ENCODE measurements at regions not wholly inside any gene's neighbourhood (a gene's known extent, or its start where the extent isn't known, plus 50 kb on each side); places are given as distances from the start of the nearest gene placed in this dataset.

DNA sequence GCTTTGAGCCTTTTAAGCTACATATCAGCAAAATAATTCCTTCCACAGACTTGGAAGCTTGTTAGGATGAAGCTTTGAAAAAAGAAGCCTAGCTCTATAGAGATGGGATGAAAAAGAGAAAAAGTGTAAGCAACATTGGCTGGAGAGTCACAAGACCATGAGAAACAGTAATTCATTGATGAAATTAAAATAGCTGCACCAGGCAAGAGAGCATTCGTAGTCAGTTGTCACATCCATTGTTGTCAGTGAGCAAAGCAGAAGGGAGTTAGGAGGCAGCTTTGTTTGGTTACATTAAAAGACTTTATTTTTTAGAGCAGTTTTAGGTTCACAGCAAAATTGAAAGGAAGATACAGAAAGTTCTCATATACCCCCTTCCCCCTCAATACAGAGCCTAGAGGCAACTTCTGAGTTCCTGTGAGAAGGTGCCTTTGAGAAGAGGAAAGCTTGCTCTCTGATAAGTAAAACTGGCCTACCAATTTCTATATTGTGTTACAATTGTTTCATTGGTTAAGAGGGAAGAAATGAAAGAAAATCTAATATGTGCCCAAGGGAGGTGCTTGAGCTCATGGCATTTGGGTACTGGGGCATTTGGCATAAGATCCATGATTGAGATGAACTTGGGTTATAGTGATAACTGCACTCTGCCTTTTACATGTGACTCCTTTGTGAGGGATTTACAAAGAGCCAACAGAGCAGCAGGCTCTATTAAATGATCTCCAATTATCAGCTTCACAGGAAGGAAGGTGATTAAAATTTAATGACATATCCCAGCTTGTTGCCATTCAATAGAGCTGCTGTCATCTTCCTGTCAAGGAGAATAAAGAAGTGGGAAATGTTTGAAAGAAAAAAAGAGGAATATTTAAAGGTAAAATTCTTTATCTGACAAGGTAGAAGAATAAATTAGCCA lies 361.3 kb upstream of the TMTC1 start:
- DNase-seq, result no peak

DNA sequence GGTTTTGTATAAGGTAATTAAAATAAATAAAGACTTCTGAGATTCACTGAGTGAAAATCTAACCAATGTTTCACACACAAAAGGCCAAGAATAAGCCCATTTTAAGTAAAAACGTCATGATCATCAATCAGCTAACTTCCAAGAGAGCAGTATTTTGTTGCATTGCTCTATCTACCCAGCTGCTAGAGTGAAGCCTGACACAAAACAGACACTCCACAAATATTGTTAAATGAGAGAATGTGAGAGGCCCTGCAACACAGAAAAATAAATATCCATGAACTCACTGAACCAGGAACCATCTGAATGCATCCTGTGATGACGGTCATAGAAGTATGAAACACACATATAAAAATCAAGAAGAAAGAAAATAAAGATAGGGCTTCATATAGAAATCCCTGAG lies 358.6 kb upstream of the TMTC1 start:
- DNase-seq, result no peak

DNA sequence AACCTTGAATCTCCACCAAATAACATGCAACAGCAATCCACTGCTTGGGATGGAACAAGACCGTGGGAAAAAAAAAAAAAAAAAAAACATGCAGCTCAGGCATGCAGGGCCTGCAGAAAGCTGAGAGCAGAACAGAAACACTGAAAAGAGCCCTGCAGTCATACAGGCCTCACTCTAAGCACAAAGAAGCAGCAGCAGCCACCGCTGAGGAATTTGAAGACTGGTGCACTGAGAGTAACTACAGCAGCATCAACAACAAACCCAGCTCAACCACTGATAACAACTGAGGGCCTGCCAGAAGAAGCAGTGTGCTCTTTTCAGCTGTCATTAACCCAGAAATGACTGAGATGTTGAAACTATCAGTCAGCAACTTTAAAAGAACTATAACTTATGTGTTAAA lies 354.7 kb upstream of the TMTC1 start:
- DNase-seq, result no peak

DNA sequence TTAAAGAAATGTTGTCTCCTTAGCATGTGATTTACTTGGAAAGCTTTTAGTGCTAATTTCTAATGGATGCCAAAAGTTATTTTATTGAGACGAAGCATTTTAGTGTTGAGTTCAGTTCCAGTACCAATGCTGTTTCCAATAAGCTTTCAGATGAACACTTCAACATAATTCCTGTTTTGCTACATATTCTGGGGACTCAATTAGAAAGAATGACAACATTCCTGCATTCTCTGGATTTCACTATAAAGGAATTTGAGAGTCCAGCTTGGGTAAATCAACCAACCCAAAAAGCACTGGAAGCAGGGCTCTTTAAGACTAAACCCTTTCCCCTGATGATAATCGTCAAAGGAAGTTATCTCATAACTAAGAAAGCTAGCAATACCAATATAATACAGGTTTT lies 353.0 kb upstream of the TMTC1 start:
- no peak for DNase-seq

DNA sequence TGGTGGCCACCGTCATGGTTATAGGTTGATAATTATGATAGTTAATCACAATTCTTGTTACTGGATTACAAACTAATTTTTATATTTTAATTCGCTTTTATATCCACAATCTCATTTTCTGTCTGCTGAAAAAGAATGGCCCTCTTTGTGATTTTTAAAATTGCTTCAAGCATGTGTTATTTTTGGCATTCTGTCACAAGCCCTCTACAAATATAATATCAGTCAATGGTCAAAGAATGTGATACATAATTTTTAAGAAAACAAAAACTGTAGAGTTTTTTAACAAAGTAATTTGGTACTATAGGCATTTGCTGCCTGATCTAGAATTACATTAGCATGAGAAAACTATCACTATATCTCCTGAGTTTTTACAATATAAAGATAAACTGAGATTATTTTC lies 352.0 kb upstream of the TMTC1 start:
- DNase-seq, result no peak

DNA sequence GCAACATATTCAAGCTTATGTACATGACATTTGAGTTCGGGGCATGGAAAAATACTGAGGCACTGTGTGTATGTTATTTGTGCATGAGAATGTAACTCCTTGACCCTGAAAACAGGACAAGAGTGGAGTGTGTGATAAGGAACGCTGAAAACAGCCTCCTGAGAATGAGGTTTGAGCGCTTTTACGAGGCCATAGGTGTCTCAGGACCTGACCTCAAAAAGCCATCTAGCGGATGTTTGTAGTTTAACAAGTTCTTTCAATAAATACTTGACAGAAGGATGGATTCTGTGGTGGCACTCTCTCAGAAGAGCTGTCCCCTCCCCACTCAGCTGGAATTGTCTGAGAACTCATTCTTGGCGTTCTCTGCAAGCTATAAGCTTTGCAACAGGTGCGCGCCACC lies 350.5 kb upstream of the TMTC1 start:
- no peak for DNase-seq

DNA sequence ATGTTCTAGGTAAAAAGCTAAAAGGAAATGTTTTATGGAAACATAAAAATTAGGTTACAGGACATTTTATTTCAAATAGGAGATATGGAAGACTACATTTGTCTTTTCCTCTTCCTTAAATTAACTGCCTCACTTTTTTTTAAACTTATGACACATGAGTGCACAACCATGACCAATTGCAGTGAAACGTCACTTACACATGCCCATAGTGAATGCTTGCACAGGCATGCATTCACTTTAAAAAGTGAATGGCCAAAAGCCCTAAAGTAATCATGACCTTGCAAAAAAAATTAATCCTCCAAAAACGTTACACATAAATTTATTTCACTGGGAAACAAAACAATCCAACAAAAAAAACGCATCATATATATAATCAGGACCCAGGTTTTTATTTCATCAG lies 343.2 kb upstream of the TMTC1 start:
- DNase-seq, result no peak

DNA sequence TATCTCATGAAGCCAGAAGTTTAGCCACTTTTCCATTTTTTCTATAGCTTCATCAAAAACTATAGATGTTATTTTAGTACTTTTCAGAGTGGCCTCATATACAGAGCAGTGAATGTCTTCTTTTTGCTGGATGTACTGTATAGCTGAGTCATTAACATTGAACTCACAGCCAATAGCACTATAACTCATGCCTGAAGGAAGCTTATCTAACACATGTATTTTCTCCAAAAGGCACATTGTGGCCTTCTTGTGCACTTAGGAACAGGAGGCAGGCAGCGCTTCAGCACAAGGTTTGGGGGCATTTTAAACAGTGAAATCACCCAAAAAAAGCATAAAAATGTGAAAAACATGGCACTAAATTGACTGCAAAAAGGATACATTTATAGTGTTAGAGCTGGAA lies 336.8 kb upstream of the TMTC1 start:
- no peak for DNase-seq

DNA sequence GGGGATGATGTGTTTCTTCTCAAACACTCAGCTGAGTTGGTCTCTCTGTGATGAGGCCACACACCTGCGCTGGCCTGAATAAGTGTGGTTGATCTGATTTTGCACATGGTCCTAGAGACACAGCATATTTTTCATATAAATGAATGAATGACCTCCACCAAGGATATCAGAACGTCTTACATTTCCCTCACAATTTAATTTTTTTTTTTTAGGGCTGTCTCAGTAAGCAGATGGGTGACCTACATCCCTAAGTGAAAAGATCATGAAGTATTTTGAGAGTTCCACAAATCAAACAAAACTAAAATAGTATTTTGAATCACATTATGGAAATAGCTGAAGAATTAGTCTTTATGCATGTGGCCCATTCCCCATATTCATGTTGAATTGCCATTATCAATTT lies 333.7 kb upstream of the TMTC1 start:
- DNase-seq, result no peak

DNA sequence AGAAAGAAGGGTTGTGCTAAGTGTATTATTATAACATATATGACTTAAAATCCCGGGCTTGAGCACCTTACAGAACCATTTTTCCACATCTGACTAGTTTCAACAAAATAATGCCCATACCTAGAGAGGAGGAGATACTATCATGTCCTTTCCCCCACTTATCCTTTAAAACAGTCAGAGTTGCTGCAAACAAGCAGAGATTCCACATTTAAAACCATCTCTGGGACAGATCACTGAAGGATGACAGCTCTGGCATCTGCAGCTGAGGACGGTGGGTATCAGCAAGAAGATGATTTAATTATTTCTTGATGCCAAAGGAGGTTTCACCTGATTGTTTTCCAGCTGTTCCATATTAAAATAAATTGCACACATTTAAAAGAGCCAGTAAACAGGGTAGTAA lies 328.0 kb upstream of the TMTC1 start:
- no peak for DNase-seq

DNA sequence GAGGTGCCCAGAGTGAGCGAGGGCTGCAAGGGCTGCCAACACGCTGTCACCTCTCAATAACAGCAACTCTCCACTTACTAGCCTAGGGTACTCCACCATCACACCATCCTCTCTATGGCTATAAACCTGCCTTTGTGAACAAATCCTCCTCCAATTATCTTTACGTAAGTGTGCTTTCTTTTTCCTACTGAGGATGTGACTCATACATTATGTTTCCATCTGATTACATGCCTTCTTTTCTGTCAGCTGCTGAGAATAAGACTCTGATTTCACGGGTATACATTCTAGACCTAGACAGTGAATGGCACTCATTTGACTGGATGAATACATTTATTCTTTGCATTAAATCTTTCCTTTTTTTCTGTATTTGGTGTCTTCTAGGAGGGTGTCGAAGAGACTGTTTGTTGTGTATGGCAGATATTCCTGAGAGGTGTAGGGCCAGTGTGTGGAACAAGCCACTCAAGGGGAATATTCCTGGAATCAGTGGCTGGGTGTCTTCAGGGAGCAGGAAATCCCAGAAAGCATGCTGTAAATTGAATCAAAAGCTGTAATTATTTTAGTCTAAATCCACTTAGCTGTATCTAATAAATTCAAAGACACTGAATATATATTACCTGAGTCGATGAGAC lies 327.3 kb upstream of the TMTC1 start:
- DNase-seq, result no peak

DNA sequence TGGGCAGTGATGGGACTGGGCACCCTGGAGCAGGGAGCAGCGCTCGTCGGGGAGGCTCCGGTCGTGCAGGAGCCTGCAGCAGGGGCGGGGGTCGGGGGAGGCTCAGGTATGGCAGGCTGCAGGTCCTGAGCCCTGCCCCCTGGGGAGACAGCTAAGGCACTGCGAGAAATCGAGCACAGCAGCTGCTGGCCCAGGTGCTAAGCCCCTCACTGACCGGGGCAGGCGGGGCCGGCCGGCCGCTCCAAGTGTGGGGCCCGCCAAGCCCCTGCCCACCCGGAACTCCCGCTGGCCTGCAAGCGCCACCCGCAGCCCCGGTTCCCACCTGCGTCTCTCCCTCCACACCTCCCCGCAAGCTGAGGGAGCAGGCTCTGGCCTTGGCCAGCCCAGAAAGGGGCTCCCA lies 326.8 kb upstream of the TMTC1 start:
- no peak for DNase-seq

DNA sequence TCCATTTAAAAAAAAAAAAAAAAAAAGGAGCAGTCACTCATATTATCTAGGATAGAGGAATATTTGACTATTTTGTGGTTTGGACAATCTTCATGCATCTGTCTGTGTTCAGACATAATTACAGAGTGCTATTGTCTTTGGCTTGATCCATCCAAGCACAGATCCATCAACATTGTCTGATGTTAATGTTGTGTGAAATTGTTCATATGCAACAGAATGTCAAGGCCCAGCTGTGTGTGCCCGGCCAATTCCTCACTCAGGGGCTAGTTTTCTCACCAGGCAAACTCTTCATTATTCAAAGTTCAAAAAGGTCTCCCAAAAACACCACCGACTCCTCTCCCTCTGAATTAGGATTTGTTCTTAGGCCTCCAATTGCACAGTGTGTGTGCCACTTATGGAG lies 324.9 kb upstream of the TMTC1 start:
- DNase-seq, result no peak

DNA sequence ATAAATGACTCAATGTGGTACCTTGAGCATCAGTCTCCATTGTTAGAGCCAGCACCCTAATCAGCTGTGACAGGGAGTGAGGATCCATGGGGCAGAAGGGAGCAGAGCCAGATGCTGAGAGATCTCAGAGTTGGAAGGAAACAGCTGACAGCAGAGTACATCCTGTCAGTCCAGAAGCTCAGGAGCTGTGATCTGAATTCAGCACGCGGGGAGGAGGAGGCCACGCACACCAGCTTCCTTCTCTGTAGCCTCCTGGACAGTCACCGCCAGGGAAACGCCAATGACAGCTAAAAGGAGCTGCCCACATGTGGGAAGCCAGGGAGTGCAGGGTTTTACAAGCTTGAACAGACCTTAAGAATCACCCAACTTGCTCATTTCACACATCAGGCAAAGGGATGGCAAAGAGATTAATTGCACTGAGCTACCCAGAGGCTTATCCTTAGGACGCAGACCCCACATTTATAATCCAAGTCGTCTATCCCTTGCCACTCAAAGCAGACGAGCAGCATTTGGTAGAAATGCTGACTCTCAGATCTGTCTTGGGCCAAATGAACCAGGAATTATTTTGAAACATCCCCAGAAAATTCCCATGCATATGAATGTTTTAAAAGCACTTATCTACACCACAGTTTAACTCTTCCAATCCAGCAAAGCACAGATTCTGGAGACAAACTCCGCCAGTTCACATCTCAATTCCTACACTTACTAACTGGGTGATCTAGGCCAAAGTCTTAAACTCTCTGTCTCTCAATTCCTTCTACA lies 322.6 kb upstream of the TMTC1 start:
- DNase-seq, result no peak

DNA sequence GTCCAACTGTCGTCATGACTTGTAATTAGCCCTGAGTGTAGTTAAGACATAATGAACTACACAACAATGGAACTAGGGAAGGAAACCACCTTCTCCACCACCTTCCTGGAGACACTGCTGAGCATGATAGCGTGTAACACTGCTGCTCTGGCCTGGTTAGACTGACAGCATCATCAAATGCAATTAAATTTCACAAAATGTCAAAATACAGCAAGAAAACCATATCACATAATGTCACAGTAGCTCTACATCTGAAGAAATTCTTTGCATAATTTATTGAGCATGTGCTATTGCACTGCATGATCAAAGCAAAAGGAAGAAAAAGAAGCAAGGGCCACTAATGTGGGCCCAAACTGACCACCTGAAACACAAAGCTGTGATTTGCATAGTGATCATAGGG lies 321.8 kb upstream of the TMTC1 start:
- DNase-seq, result no peak

DNA sequence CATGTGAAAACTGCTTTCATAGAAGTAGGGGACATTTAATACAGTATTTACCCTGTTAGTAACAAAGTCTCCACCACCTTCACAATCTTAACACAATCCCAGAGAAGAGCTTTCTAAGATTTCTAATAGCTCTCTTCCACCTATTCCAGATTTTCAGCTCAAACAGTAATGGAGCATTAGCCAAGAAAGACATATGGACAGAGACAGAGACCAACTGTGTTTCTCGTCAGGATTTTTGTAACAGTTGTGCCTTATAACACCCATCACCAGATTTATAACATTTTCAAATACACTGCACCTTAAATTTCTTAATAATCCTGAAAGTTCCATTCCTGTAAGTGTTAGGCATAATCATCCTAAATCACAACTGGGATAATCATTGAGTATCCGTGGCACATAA lies 321.2 kb upstream of the TMTC1 start:
- no peak for DNase-seq

DNA sequence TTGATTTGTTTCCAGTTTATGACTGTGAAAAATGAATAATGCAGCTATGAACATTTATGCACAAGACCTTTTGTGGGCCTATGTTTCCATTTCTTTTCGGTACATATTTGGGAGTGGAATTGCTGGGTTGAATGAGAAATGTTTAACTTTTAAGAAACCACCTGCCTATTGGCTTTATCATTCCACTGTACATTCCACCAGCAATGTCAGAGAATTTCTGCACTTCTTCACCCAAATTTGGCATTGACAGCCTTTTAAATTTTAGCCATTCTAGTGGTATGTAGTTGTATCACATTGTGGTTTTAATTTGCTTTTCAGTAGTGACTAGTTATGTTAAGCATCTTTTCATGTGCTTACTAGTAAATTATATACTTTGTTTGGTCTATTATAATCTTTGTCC lies 317.0 kb upstream of the TMTC1 start:
- no peak for DNase-seq

DNA sequence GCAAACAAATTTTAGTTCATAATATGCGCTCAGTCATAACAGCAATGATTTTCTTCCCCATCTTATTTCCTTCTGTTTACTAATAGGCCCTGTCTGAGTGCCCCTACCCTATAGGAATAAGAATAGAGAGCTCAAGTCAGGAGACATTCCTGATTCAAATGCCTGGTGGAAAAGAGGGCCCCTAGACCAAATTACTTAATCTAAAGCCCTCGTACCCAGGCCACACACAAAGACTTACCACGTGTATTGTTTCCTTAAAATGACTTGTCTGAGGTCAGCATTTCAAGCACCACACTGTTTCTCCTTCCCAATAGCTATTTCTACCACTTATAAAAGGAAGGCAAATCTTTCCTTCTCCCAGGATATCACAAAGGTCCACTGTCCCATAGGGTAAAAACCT lies 314.9 kb upstream of the TMTC1 start:
- DNase-seq, result no peak

DNA sequence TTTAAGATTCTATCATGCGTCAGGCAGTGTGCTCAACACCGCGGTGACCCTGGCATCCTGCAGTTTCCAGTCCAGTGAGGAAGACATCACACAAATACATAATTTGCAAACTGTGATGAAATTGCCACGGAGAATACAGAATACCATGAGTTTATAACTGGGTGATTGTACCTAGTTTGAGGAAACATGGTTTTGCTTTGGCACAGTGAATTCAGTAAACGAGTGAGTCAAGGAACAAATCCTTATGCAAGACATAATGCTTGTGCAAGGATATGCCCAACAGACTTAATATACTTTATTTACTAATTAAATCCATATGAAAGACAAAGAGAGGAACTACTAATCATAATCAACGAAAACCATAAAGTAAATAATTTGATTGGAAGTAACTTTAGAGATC lies 311.8 kb upstream of the TMTC1 start:
- DNase-seq, result no peak

DNA sequence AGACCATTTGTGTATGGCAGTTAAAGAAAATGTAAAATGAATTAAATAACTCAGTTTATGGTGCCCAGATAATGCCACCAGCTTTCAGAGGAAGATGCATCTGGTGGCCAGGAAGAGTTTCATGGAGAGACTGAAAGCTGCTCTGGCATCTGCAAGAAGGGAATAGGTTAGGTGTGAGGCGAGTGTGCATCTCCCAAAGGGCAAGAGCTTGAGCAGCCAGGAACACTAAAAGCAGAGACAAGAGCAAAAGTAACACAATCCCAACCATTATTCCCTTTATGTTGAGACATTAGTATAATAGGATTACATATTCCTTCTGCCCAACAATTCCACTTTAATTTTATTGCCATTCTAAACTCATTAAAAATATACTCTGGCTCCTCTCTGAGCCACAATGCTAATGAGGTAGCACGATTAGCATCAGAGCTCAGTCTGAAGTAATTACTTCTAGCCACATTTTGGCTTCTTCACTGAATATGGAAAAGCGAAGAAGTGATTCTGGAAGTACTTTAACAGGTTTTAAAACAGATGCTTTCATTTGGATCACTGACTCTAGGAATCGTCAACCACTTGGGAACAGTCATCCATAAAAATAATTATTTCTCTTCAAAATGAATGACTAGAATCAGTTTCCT lies 309.4 kb upstream of the TMTC1 start:
- DNase-seq, result no peak

DNA sequence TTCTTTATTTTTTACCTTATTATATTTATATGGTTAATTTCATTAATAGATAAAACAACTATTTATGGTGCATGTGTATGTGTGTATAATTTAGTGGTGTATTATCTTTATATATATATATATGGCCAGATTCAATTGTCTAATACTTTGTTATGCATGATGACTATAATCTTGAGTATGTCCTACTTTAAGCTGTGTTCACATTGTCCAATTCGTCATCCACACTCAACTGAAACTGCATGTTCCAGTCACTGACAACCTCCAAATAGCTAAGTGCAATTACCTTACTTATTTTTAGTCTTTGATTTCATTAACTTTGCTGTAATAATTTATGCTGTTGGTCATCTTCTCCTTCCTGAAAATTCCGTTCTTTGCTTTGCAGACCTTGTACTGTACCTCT lies 306.5 kb upstream of the TMTC1 start:
- DNase-seq, result no peak

DNA sequence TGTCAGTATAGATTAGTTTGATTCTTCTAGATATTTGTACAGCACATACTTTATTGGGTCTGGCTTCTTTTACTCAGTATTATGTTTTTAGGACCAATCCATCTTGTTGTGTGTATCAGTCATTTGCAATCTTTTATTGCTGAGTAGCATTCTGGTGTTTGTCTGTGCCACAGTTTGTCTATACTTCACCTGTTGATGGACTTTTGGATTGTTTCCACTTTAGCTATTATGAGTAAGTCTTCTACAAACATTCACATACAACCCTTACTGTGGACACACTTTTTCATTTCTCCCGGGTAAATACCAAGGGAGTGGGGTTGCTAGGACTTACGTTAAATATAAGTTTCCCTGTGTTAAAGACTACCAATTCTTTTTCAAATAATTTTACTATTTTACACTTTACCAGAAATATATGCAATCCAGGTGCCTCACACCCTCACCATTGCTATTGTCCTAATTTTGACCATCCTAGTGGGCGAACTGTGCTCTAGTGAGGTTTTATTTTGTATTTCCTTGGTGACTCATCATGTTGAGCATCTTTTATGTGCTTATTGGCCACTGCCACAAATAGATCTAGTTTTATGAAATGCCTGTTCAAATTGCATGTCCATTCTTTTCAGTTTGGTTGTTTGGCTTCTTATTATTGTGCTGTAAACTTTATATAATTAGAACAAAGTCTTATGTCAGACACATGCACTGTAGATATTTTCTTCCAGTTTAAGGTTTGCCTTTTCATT lies 304.7 kb upstream of the TMTC1 start:
- no peak for DNase-seq

DNA sequence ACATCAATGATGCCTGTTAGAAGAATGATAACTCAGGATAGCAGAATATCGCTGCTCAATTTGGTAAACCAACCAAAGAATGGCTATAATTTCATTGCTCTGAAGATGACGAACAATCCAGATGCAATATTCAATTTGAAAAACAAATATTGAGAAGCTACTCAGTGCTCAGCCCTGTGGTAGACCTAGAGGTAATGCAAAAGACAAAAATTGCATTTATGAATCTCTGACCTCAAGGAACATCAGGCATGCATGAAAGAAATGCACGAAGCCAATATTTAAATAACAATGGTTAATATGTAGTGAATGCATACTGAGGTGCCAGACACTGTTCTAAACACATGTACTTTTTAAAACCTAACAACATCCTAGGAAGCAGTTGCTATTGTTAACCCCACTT lies 298.6 kb upstream of the TMTC1 start:
- DNase-seq, result no peak
